ENCODE measurements at regions not wholly inside any gene's neighbourhood (a gene's known extent, or its start where the extent isn't known, plus 50 kb on each side); places are given as distances from the start of the nearest gene placed in this dataset.
"Not testable (repeated sequence)": the region's sequence is repeated elsewhere in the genome, so short reads cannot be mapped to it uniquely, and the experiment has no call there.

DNA sequence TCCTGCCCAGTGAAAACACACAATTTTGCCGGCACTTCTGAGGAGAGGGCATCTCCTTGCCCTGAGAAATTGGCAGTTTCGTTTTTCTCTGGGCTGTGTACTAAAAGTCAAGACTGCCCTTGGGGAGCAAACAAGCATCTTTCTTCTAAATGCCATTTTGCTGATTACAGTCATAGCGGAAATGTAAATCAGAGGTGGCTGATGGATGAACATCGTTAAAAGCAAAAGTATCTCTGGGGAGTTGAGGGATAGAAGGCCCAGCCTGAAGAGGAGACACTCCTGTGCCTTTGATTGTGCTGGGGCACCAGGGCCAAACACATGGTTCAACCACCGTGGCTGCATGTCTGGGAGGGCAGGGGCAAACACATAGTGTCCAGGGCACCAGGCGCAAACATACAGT is 49.8 kb downstream of the ABCC12 start:
- no peak for DNase-seq

DNA sequence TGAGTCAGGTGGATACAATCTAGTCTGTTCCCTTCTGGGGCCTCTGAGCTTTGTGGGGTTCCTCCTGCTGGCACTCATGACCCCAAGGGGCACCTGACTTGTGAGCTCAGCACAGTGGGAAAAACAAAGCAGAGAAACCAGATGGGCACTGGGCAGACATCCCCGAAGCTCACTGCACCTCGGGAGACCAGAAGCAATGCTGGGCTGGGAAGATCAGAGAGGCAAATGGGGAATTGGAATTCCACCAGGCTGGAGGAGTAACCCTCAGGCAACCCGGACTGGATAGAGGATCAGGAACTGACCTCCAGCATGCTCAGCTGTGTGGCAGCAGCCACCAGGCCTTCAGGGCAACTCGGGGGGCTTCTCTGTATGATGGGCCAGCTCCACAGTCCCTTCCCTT is 50.3 kb downstream of the ABCC12 start:
- DNase-seq = no peak

- no peak for DNase-seq
These were observed 52.2 kb downstream of the ABCC12 start for GRCh38 chr16:48103591-48103990.

DNA sequence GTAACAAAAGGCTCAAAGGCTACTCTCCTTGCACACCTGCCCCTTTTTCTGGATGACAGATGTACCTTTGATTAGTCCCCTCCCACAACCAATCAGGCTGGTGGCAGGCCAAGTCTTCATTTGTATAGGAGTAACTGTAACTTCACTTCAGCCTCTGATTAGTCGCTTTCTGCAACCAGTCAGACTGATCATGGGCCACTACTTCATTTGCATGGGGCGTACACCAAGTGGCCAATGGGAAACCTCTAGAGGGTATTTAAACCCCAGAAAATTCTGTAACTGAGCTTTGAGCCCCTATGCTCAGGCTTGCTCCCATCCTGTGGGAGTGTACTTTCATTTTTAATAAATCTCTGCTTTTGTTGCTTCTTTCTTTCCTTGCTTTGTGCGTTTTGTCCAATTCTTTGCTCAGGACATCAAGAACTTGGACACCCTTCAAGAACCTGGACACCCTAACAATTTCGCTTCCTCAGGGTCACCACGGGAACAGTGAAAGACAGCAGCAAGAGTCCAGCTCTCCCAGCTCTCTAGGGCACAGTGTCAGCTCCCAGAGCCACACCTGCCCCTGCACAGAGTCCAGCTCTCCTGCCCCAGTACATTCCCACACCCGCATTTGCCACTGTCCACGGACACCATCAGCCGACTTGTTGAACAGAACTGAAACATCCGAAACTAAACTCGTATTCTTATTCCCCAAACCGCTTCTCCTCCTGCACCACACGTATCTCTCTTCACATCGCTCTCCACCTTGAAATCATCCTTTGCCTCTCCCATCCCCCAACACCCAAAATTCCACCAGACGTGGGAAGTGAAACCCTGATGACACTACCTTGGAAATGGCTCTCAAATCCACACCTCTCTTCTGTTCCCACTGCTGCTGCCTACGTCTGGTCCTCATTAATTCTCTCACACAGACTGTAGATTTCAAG is 53.4 kb downstream of the ABCC12 start:
- DNase-seq = no peak

- DNase-seq = no peak
These were observed 54.6 kb downstream of the ABCC12 start for GRCh38 chr16:48101069-48101674.

- no peak for DNase-seq
These were observed 56.3 kb downstream of the ABCC12 start for GRCh38 chr16:48099455-48099854.

- no peak for DNase-seq
These were observed 57.3 kb downstream of the ABCC12 start for GRCh38 chr16:48098472-48098871.

GRCh38 chr16:48091117-48091516 is 64.7 kb downstream of the ABCC12 start:
- DNase-seq = no peak

DNA sequence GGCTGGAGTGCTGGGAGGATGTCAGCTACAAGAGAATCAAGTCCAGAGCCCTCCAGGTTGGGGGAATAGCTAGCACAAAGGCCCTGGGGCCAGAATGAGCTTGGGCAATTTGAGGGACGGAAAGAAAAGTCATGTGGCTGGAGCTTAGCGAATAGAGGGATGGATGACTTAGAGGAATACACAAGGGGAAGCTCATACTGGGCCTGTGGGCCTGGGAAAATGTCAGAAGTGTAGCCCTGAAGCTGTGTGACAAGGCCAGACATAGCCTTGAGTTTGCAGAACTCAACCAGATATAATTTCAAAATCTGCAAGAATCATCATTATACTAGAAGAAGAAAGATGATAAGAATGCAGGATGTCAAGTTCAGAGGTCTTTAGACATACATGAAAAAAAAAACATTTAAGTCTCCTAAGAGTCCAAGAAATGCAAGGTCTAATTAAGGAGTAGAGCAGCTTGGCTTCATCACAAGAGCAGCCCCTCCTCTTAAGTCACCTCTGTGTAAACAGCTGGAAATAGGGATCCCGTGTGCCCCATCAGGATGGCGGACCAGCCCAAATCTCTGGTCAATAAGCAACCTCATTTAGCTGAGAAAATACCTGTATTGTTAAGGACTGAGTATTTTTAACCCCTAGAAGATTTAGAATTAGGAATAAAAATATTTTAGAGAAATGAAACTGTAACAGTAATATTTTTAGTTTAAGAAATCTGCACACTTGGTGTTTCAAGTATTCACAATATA is 66.6 kb downstream of the ABCC12 start:
- no peak for DNase-seq

DNA sequence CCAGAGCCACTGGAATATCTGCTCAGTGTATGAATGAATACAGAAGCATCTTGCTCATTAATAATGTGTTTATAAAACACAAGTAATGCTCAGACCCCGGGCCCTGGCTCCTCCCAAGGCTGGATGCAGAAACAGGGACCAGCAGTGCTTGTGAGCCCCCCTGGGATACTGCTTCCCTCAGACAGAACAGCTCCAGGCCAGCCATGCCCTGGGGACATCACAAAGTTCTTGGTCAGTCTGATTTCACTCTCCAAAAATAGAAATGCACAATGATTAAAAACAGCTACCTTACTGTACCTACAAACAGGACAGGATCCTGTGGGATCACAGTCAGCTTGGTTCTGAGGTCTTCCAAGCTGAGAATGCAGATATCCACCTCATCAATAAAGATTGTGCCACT is 68.2 kb downstream of the ABCC12 start:
- DNase-seq = no peak

DNA sequence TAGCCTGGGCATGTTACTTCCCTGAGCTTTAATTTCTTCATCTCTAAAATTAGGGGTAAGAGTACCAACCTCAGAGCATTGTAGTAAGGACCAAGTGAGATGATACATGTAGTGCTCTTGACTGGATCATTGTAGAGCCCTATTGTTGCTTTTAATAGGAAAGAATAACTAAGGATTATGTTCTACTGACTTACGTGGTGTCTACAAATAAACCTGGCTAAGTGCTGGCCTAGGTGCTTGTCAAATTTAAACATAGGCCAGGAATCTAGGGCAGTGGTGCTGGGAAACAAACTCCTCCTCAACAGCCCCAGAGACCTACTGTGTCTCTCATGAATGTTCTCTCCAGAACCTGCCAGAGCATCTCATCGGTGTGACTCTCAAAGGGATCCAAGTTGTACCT is 69.4 kb downstream of the ABCC12 start:
- no peak for DNase-seq

GRCh38 chr16:48085729-48086128 is 70.1 kb downstream of the ABCC12 start:
- DNase-seq = no peak

DNA sequence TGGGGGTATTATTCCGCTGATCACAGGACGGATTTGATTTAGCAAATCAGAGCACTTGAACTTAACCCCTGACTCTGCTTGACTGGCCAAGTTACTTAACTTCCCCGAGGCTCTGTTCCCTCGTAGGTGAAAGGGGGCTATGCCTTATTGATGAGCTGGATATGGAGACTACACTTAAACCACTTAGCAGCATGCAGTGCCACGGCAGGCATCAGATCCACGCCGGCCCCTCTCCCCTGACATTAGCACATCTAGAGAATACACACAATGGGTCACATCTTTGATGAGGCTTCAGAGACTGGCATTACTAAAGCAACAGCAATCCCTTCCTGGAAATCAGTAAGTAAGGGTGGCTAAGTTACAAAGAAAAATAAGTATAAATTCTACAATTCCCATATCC is 71.0 kb downstream of the ABCC12 start:
- no peak for DNase-seq

- no peak for DNase-seq
These were observed 73.3 kb downstream of the ABCC12 start for GRCh38 chr16:48082516-48082915.

DNA sequence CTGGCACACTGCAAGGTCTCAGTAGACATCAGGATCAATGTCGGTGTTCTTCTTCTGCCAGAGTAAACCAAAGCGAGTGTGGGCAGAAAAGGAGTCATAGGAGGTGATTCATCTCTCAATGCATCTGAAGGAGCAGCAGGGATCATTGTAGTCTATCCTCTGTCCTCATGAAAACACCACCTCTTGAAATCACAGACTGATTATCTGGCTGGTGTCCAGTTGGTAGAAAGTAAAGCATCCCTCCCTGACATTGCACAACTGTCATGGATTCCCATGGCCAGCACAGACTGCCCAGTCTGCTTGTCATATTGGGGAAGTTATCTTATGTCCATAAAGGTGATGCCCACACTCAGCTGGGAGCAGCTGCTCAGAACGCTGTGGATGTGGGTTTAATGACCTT is 74.1 kb downstream of the ABCC12 start:
- no peak for DNase-seq

- no peak for DNase-seq
These were observed 79.3 kb downstream of the ABCC12 start for GRCh38 chr16:48076455-48077012.

DNA sequence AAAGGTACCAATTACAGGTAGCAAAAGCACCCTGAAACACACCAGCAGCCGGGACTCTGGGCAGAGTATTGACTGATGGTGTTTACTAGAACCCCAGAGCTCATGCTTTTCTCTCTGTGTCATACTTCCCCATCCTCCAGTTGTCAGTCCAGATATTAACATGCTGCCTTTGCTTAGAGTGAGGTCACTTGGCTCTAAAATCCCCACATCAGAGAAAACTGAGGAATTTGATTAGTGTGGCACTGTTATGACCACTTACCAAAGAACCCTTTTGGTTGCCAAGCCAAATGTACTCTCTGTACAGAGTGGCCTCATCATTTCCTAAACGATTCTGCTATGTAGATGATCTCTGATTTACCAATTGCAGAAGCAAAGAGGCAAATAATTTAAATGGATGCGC is 80.4 kb downstream of the ABCC12 start:
- no peak for DNase-seq

GRCh38 chr16:48067388-48067787 is 88.4 kb downstream of the ABCC12 start:
- DNase-seq = no peak

DNA sequence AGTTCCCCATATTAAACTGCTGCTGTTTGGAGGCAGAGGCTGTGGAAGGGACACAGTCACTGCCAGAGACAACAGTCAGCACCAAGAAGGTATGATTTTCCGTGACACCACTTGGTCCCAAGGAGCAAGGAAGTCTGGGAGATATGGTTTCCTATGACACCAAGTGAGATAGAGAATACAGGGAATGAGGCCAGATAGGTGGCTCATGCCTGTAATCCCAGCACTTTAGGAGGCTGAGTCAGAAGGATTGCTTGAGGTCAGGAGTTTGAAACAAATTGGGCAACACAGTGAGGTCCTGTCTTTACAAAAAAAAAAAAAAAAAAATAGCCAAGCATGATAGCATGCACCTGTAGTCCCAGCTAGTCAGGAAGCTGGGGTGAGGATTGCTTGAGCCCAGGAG is 90.8 kb downstream of the ABCC12 start:
- DNase-seq = no peak

GRCh38 chr16:48062681-48063080 is 93.1 kb downstream of the ABCC12 start:
- DNase-seq = no peak

GRCh38 chr16:48059936-48060335 is 95.9 kb downstream of the ABCC12 start:
- DNase-seq = no peak

DNA sequence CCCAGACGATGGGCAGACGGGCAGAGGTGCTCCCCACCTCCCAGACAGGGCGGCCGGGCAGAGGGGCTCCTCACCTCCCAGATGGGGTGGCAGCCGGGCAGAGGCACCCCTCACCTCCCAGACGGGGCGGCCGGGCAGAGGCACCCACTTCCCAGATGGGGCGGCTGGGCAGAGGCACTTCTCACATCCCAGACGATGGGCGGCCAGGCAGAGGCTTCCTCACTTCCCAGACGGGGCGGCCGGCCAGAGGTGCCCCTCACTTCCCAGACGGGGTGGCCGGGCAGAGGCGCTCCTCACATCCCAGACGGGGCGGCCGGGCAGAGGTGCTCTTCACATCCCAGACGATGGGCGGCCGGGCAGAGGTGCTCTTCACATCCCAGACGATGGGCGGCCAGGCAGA is 96.6 kb downstream of the ABCC12 start:
- DNase-seq = not testable (repeated sequence)

GRCh38 chr16:48057048-48057447 is 98.7 kb downstream of the ABCC12 start:
- no peak for DNase-seq

Data from CD4-positive, alpha-beta T cell treated with Interleukin-12 subunit alpha and Interleukin-12 subunit beta, for 1 hour (primary cell).